WTC11 (cell line): ENCODE measurements at regions not wholly inside any gene's neighbourhood (a gene's known extent, or its start where the extent isn't known, plus 50 kb on each side); places are given as distances from the start of the nearest gene placed in this dataset.

ENCODE experiments used
- NFATC4 ChIP-seq: fragments of 250-450 bp; sonication (Bioruptor Pico); IDR thresholded peaks from 2 replicates; pipeline ENCODE4 v1.9.0; 2021; ENCODE audit warnings: mild to moderate bottlenecking
- NR2C2 ChIP-seq: sonication (generic); formaldehyde crosslinking; IDR thresholded peaks from 2 replicates; pipeline ENCODE4 v1.8.0; 2022; ENCODE audit warnings: mild to moderate bottlenecking, missing genetic modification reagents
- TCF7 ChIP-seq: sonication (generic); formaldehyde crosslinking; IDR thresholded peaks from 2 replicates; pipeline ENCODE4 v1.8.0; 2022; ENCODE audit warnings: mild to moderate bottlenecking, low read depth, missing genetic modification reagents, moderate library complexity
- TF ChIP-seq, protein P1 (sequence below): fragments of 200-600 bp; IDR thresholded peaks from 2 replicates; pipeline ENCODE4 v1.8.0; 2022; ENCODE audit warnings: antibody characterized with exemption

GRCh38 chr2:211205358-211205757, 649.0 kb downstream of the CPS1 start:
- TF ChIP-seq, protein P1, sequence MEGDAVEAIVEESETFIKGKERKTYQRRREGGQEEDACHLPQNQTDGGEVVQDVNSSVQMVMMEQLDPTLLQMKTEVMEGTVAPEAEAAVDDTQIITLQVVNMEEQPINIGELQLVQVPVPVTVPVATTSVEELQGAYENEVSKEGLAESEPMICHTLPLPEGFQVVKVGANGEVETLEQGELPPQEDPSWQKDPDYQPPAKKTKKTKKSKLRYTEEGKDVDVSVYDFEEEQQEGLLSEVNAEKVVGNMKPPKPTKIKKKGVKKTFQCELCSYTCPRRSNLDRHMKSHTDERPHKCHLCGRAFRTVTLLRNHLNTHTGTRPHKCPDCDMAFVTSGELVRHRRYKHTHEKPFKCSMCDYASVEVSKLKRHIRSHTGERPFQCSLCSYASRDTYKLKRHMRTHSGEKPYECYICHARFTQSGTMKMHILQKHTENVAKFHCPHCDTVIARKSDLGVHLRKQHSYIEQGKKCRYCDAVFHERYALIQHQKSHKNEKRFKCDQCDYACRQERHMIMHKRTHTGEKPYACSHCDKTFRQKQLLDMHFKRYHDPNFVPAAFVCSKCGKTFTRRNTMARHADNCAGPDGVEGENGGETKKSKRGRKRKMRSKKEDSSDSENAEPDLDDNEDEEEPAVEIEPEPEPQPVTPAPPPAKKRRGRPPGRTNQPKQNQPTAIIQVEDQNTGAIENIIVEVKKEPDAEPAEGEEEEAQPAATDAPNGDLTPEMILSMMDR = no peak
- no peak for TF ChIP-seq NFATC4 (CRISPR knock-in tag)
- TF ChIP-seq NR2C2 (CRISPR knock-in tag) = no peak
- TF ChIP-seq TCF7 (CRISPR knock-in tag) = no peak
